Smooth muscle cell (in vitro differentiated cells): ENCODE measurements at regions not wholly inside any gene's neighbourhood (a gene's known extent, or its start where the extent isn't known, plus 50 kb on each side); places are given as distances from the start of the nearest gene placed in this dataset.
"Not testable (repeated sequence)": the region's sequence is repeated elsewhere in the genome, so short reads cannot be mapped to it uniquely, and the experiment has no call there.

Experiments
- DNase-seq: peaks from one replicate; lab custom pipeline; 2025; ENCODE audit not compliant: unreplicated experiment; lab: John Stamatoyannopoulos, UW
- H2AFZ ChIP-seq: fragments of 200-600 bp; sonication (generic); 2 replicates; pipeline ENCODE4 v1.6.0; 2016; ENCODE audit warnings: antibody characterized with exemption, low read depth, mild to moderate bottlenecking
- H3F3A ChIP-seq: fragments of 200-600 bp; sonication (generic); 2 replicates; pipeline ENCODE4 v1.6.0; 2017; ENCODE audit warnings: antibody characterized with exemption, low read depth
- H3K27ac ChIP-seq: fragments of 200-600 bp; sonication (generic); 2 replicates; pipeline ENCODE4 v1.5.1; 2016; ENCODE audit warnings: low read depth, mild to moderate bottlenecking
- H3K27me3 ChIP-seq: fragments of 200-600 bp; sonication (generic); 2 replicates; pipeline ENCODE4 v1.6.1; 2016; ENCODE audit warnings: low read depth, mild to moderate bottlenecking
- H3K36me3 ChIP-seq: fragments of 200-600 bp; sonication (generic); 2 replicates; pipeline ENCODE4 v1.5.1; 2016; ENCODE audit warnings: low read depth
- H3K4me1 ChIP-seq: fragments of 200-600 bp; sonication (generic); 2 replicates; pipeline ENCODE4 v1.5.1; 2016; ENCODE audit warnings: low read depth
- H3K4me2 ChIP-seq: fragments of 200-600 bp; sonication (generic); 2 replicates; pipeline ENCODE4 v1.6.0; 2016; ENCODE audit warnings: mild to moderate bottlenecking
- H3K4me3 ChIP-seq: fragments of 200-600 bp; sonication (generic); 2 replicates; pipeline ENCODE4 v1.5.1; 2016; ENCODE audit warnings: mild to moderate bottlenecking
- H3K79me2 ChIP-seq: fragments of 200-600 bp; sonication (generic); 2 replicates; pipeline ENCODE4 v1.6.0; 2016; ENCODE audit warnings: low read depth, mild to moderate bottlenecking
- H3K9ac ChIP-seq: fragments of 200-600 bp; sonication (generic); 2 replicates; pipeline ENCODE4 v1.6.0; 2016; ENCODE audit warnings: low read depth
- H3K9me3 ChIP-seq: fragments of 200-600 bp; sonication (generic); replicated peaks from 2 replicates; pipeline ENCODE4 v1.5.1; 2016; ENCODE audit warnings: low read depth
- H4K20me1 ChIP-seq: fragments of 200-600 bp; sonication (generic); 2 replicates; pipeline ENCODE4 v1.6.0; 2016; ENCODE audit warnings: low read depth
- WGBS: methylation state at CpG from one replicate; pipeline ENCODE4 v1.1.7; 2016; ENCODE audit warnings: low lambda C conversion rate; 5-methylcytosine and 5-hydroxymethylcytosine counted together
- TF ChIP-seq, protein P1 (sequence below): fragments of 200-600 bp; sonication (generic); IDR thresholded peaks from 2 replicates; pipeline ENCODE4 v1.5.1; 2017; ENCODE audit warnings: borderline replicate concordance, mild to moderate bottlenecking, antibody characterized with exemption; ENCODE audit not compliant: insufficient read depth, poor library complexity, severe bottlenecking

DNA sequence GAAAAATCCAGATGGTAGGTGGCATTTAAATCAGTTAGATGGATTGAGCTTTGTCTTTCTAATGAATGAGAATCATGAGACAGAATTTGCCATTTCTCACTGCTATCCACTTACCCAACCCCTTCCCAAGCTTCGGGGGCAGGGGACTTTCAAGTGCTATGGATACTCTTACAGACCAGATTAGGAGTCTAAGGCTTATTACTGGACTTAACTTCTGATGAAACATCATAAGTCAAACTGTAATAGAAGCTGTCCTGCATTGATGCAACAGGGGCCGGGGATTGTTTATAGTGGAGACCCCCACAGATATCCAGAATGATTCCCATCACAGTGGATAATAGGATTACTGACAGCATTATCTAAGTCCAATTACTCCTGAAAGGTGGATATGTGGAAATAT, 267.0 kb downstream of the NUF2 start:
- Histone ChIP-seq H3K27ac (no peak overlapping the region), H3K9ac (no peak overlapping the region), H3K4me1 (no peaks in the 10 kb centered on the region), H2AFZ (no peak overlapping the region), H3K27me3 (no peaks in the 10 kb centered on the region), H3K79me2 (no peaks in the 10 kb centered on the region), H3K9me3 (no peaks in the 10 kb centered on the region), H4K20me1 (no peaks in the 10 kb centered on the region), H3K4me3 (no peak overlapping the region), H3F3A (no peaks in the 10 kb centered on the region), H3K4me2 (no peak overlapping the region), H3K36me3 (no peaks in the 10 kb centered on the region)
- DNase-seq: no peak
- WGBS: 91% methylated on average over 2 of the region's 2 CpGs
- TF ChIP-seq, protein P1, sequence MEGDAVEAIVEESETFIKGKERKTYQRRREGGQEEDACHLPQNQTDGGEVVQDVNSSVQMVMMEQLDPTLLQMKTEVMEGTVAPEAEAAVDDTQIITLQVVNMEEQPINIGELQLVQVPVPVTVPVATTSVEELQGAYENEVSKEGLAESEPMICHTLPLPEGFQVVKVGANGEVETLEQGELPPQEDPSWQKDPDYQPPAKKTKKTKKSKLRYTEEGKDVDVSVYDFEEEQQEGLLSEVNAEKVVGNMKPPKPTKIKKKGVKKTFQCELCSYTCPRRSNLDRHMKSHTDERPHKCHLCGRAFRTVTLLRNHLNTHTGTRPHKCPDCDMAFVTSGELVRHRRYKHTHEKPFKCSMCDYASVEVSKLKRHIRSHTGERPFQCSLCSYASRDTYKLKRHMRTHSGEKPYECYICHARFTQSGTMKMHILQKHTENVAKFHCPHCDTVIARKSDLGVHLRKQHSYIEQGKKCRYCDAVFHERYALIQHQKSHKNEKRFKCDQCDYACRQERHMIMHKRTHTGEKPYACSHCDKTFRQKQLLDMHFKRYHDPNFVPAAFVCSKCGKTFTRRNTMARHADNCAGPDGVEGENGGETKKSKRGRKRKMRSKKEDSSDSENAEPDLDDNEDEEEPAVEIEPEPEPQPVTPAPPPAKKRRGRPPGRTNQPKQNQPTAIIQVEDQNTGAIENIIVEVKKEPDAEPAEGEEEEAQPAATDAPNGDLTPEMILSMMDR: no peak

DNA sequence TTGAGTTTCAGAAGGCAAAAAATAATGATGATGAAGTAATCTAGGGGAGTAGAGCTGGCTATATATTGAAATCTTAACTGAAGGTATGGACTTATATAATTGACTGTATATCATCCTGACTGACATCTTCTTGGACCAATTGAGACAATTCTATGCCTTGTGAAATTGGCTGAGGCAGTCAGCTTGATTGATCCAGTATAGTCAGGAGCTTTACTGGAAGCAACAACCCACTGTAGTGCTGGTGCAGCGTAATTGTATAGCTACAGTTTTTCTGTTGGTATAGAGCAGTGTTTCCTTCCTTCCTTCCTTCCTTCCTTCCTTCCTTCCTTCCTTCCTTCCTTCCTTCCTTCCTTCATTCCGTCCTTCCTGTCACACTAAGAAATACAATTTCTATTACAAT, 268.0 kb downstream of the NUF2 start:
- Histone ChIP-seq H3K27ac (no peak overlapping the region), H3K79me2 (no peaks in the 10 kb centered on the region), H4K20me1 (no peaks in the 10 kb centered on the region), H3F3A (no peaks in the 10 kb centered on the region), H3K4me3 (no peak overlapping the region), H3K9me3 (no peaks in the 10 kb centered on the region), H3K36me3 (no peaks in the 10 kb centered on the region), H2AFZ (no peak overlapping the region), H3K27me3 (no peaks in the 10 kb centered on the region), H3K9ac (no peak overlapping the region), H3K4me2 (no peak overlapping the region), H3K4me1 (no peaks in the 10 kb centered on the region)
- no peak for DNase-seq
- TF ChIP-seq, protein P1: no peak
- WGBS: 81% methylated on average over 2 of the region's 2 CpGs

DNA sequence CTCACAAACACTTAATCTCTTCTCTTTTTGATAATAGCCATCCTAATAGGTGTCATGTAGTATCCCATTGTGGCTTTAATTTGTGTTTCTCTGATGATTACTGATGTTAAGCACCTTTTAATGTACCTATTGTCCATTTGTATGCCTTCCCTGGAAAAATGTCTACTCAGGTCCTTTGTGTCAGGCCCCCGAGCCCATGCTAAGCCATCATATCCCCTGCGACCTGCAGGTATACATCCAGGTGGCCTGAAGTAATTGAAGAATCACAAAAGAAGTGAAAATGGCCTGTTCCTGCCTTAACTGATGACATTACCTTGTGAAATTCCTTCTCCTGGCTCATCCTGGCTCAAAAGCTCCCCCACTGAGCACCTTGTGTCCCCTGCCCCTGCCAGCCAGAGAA, 269.4 kb downstream of the NUF2 start:
- DNase-seq, H3K4me2 ChIP-seq, H4K20me1 ChIP-seq, H3K27ac ChIP-seq, H3K4me1 ChIP-seq, H2AFZ ChIP-seq, H3K9ac ChIP-seq, H3K79me2 ChIP-seq, H3K27me3 ChIP-seq, H3K36me3 ChIP-seq, H3K4me3 ChIP-seq, H3K9me3 ChIP-seq, H3F3A ChIP-seq: not testable (repeated sequence)
- 83% methylated on average over 2 of the region's 2 CpGs for WGBS

DNA sequence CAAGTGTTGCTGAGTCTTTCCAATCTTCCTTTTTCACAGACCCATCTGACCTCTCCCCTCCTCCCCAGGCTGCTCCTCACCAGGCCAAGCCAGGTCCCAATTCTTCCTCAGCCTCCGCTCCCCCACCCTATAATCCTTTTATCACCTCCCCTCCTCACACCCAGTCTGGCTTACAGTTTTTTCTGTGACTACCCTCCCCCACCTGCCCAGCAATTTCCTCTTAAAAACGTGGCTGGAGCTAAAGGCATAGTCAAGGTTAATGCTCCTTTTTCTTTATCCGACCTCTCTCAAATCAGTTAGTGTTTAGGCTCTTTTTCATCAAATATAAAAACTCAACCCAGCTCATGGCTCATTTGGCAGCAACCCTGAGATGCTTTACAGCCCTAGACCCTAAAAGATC, 270.9 kb downstream of the NUF2 start:
- WGBS: 83% methylated on average over 3 of the region's 3 CpGs
- DNase-seq: not testable (repeated sequence)

DNA sequence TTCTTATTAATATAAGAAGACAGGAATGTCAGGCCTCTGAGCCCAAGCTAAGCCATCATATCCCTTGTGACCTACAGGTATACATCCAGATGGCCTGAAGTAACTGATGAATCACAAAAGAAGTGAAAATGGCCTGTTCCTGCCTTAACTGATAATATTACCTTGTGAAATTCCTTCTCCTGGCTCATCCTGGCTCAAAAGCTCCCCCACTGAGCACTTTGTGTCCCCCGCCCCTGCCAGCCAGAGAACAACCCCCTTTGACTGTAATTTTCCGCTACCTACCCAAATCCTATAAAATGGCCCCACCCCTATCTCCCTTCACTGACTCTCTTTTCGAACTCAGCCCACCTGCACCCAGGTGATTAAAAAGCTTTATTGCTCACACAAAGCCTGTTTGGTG, 274.4 kb downstream of the NUF2 start:
- not testable (repeated sequence) for H3K4me1 ChIP-seq, H3K36me3 ChIP-seq, H3K79me2 ChIP-seq, H3K27me3 ChIP-seq, H4K20me1 ChIP-seq, H3K4me3 ChIP-seq, H3K27ac ChIP-seq, H3K9me3 ChIP-seq, H3K9ac ChIP-seq, H2AFZ ChIP-seq, H3K4me2 ChIP-seq, H3F3A ChIP-seq, DNase-seq
- 70% methylated on average over 2 of the region's 3 CpGs for WGBS

More for the DNA sequence above, 270.9 kb downstream of the NUF2 start:
- not testable (repeated sequence) for H3K79me2 ChIP-seq, H3K9ac ChIP-seq, H3K4me3 ChIP-seq, H3K36me3 ChIP-seq, H3K4me1 ChIP-seq, H2AFZ ChIP-seq, H3K27ac ChIP-seq, H3K9me3 ChIP-seq, H3K4me2 ChIP-seq, H4K20me1 ChIP-seq, H3F3A ChIP-seq, H3K27me3 ChIP-seq
